Cardiac fibroblast (primary cell): ENCODE measurements at regions not wholly inside any gene's neighbourhood (a gene's known extent, or its start where the extent isn't known, plus 50 kb on each side); places are given as distances from the start of the nearest gene placed in this dataset.

ENCODE experiments used
- DNase-seq, 2 donors: peaks; one replicate each; pipeline versions ENCODE4 v3.0.0 to v3.0.0-alpha.2; 2010; ENCODE audit warnings: low read depth in 2 of 2
- H3K4me3 ChIP-seq, 2 donors: replicated peaks in 1 of 2; 1 replicate in 1 of 2; 2 replicates in 1 of 2; pipeline ENCODE4 v1.5.1; 2011; ENCODE audit warnings: low read depth in 2 of 2, low read length in 2 of 2, mild to moderate bottlenecking in 2 of 2, moderate library complexity in 1 of 2
- CTCF ChIP-seq: IDR thresholded peaks from one replicate; pipeline ENCODE4 v1.5.1; 2011; ENCODE audit warnings: low read depth, mild to moderate bottlenecking, low read length, inconsistent platforms

DNA sequence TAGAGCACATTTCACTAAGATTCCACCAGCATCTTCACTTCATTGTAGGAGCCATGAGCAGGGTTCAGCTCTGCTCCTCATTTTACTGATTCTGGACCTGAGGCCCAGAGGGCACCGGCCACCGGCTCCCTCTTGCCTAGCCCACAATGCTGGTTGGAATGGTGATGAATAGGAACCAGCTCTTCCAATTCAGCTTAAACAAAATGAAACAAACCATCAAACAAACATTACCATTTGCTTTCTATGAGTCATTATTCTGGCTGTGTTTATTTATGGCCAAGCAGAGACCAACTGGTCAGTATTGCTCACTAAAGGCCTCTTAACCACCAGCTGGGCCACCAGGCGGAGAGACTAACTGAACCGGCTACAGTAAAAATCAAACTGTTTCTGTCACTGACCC is 176.7 kb downstream of the MTX2 start:
- peak; percentile 4 for TF ChIP-seq CTCF
- H3K4me3 ChIP-seq: no peak overlapping the region
- DNase-seq: peak in 1 of 2 donors; percentile 75

GRCh38 chr2:176446718-176447414 is 177.6 kb downstream of the MTX2 start:
- no peak overlapping the region for H3K4me3 ChIP-seq
- DNase-seq: peak in 1 of 2 donors; percentile 12
- no peak for TF ChIP-seq CTCF

DNA sequence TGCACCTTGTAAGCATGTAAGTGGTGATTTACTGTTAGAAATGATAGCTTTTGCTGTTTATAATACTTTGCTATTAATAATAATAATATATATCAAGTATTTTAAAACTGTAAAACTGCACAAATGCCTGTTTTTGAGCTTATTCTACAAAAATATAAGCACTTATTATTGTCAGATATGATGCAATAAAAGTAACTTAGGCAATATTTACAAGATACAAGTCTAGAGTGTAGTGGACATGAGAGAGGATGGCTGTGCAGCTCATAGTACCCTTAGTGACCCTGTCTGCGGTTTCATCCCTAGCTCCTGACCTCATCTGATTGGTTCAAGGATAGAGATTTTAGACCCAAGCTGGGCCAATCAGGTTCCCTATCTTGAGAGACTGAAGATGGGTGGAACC is 178.4 kb downstream of the MTX2 start:
- TF ChIP-seq CTCF: no peak
- no peak for DNase-seq
- H3K4me3 ChIP-seq: no peak overlapping the region

DNA sequence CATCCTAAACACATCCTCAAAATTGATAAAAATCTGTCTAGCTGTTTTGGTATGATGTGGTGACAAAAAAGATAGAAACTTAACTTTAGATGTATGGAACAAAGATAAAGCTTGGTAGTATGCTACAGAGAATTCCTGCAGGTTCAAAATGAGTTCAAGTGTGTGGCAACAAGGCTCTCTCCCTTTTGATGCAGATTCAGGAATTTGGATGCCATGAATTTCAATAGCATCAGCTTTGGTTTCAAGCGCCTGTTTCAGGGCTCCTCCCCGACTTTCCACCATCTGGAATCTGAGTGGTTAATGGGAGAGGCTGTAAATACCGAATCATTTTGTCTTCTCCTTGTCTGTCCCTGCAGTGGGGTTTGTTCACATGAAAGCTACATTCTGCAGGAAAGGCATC is 180.6 kb downstream of the MTX2 start:
- DNase-seq: no peak
- no peak for TF ChIP-seq CTCF
- no peak overlapping the region for H3K4me3 ChIP-seq

- H3K4me3 ChIP-seq: no peak overlapping the region
- DNase-seq: no peak
- no peak for TF ChIP-seq CTCF
These were observed 184.5 kb downstream of the MTX2 start for GRCh38 chr2:176453784-176454183.

- peak; percentile 87 for TF ChIP-seq CTCF
- DNase-seq: peak; percentile 74 to 78
- no peak overlapping the region for H3K4me3 ChIP-seq
These were observed 185.9 kb downstream of the MTX2 start for GRCh38 chr2:176454893-176455815.
